Activated T-cell treated with anti-CD3 and anti-CD28 coated beads, Interleukin-2, amount 50 U/mL, for 1 hour (primary cell): ENCODE measurements at regions not wholly inside any gene's neighbourhood (a gene's known extent, or its start where the extent isn't known, plus 50 kb on each side); places are given as distances from the start of the nearest gene placed in this dataset.
A peak's percentile ranks its signal among the peaks of the same experiment; 100 is the strongest.

Experiments
- DNase-seq: peaks from one replicate; pipeline ENCODE4 v3.0.0-alpha.2; 2020

DNA sequence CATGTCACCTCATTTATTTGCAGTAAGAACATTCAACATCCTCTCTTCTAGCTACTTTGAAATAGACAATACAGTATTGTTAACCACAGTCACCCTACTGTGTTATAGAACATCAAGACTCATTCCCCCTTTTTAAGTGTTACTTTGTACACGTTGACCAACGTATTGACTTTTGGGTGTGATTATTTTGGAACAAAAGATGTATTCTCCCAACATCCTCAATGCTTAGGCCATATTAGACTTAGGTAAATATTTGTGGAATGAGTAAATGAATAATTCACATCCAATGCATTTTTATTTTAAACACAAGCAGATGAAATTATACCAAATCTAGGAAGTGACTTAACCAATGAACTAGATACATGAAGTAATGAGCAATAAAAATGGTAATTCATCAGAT is 296.6 kb downstream of the CHRM3 start:
- no peak for DNase-seq

DNA sequence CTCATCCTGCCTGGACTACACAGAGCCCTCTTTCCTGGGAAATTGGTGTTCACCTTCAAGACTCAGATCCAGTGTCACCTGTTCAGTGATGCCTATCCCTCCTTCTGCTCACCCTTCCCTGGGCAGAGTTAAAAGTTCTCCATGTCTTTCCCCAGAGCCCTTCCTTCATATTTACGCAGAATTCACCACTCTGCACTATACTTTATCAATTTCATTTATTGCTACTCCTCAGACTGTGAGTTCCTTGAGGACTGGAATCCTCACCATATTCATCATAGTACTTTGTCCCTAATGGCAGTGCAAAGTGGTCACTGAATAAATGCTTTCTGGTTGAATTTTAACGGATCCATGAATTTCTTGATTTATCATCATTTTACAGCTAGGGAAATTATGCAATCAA is 300.0 kb downstream of the CHRM3 start:
- no peak for DNase-seq

DNA sequence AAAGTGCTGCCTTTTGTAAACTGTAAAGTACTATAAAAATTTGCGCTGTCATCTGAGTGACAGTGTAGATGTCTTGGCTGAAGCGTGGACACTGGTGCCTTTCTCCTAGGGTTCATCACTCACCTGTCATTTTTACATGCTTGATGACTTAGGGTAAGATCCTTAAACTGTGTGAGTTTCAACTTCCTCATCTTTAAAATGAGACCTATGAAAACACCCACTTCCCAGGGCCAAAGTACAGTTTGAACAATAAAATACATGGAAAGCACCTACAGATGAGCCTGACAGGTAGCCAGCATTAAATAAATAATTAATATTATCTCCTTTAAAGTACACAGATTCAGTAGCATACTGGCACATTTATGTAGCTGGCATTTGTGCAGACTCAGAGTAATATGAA is 309.9 kb downstream of the CHRM3 start:
- DNase-seq, result no peak

DNA sequence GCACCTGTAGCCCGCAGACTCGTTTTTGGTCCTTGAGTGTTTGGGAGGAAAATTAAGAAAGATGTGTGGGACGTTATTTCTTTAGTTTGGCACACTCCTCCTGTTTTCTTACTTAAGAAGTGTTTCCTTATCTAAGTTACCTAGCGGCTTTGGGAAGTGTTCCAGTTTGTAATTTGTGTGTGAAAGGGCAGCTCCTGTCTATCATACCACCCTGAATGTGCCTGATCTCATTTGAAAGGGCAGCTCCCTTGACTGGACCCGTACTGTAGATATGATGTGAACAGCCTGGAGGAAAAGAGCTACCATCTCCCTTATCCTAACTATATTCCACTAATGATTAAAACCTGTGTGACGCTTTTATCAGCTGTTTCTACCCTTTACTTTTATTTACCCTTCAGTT is 314.3 kb downstream of the CHRM3 start:
- DNase-seq, result no peak

DNA sequence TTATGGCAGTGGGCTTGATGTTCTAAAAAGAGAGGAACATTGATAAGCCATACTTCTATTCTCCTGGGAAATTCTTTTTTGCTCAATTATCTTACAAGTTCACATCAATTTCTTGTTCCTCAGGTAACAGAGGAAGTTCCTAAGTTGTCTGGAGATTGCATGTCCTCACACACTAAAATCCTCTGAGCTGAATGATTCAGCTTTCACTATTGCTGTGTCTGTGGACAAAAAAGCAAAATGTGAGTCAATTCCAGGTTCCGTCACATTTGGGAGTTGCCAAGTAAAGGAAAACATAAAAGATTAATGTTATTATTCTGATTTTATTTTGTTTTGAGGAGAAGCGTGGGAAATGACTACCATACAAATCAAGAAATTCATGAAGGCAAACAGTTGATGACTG is 316.7 kb downstream of the CHRM3 start:
- DNase-seq, result no peak

DNA sequence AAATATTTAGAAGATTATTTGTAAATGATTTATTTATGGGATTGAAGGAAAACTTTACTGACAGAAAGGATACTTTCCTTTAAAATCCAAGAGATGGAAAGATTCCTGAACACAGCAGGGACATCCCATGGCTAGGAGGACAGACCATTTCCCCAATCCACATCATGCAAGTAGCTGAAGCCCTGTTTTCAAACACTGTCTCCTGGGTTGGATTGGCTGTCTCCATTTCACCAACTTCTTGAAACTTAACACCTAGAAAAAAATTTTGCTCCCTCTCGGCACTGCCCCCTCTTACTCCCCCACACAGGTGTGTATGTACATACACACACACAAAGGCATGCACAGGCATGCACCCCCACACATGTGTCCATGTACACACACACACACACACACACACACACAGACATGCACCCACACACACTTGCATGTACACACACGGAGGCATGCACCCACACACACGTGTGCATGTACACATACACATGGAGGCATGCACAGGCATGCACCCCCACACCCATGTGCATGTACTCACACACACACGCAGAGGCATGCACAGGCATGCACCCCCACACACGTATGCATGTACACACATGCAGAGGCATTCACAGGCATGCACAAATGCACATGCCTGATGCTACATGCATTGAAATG is 320.0 kb downstream of the CHRM3 start:
- no peak for DNase-seq

DNA sequence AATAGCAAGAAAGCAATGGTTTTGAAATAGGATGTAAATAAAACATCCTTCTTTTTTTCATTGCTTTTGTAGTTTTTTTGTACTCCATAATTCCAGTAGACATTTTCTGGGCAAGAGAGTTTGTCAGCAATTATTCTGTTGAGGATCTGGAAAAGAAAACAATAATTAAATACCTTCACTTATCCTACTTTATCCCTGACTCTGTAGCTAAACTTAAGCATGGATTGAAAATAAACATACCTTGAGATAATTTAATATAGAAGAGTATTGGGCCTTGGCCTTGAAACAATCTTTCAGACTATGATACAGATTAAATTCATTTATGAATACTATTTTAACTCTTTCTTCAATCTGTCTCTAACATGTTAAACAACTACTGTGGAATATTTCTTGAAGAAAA is 321.2 kb downstream of the CHRM3 start:
- no peak for DNase-seq

DNA sequence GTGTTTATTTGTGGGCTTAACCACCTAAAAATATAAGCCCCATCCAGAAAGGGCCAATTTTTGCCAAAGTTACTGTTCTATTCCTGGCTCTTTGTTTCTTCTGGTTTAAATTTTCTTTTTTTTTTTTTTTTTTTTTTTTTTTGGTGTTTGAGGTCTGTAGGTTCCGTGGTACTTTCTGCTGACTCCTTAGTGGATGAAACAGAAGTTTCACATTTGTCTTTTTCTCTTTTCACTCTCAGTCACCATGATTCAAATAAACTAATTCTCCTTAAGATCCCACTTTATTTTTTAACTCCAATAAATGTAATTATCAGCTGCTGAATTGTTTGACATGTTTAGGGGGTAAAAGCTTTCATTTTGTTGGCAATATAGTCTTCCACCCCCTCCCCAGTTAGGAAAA is 322.3 kb downstream of the CHRM3 start:
- no peak for DNase-seq

DNA sequence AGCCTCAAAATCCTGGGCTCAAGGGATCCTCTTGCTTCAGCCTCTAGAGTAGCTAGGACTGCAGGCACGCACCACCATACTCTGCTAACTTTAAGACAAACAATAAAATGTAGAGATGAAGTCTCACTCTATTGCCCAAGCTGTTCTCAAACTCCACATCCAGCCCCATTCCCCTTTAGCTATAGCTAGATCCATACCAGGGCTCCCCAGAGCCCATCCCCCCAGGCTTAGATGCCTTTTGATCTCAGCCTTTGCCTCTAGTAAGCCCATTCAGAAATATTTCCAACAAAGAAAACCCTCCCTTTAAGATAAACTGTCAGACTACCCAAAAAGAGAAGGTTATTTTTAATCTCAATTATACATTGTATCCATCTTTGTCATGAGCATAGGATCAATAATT is 325.4 kb downstream of the CHRM3 start:
- no peak for DNase-seq

DNA sequence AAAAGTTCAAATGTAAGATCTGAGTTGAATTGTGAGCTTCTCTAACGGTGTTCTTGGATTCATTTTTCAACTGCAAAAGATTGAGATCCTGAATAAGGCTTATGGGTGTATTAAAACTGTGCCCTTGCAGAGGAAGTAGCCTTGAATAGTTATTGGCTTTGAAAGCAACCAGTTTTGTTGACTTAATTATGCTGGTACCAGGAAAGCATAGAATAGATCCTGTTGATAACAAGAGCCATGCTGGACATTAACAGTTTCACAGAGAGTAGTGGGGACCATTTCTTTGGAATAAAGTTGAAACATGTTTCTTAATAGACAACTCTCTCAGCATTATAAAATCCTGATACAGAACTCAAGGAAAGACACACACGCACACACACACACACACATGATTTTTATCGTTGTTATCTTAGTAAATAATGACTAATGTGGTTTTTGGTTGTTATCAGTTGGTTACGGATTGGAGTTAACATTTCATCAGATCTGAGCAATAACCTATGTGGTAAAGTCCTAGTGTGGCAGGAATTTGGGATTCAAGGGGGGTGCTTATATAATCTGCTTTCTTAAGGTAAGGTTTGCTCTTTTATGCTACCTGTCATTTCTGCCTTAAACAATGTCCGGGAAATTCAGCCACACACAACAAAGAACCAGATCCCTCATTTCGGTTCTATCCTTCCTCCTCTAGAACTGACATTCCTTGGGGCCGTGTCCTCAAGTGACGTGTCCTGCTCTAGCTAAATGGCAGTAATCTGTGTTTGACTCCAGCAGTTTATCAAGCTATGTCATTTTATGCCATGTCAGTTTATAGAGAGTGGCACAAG is 330.9 kb downstream of the CHRM3 start:
- DNase-seq, result no peak

DNA sequence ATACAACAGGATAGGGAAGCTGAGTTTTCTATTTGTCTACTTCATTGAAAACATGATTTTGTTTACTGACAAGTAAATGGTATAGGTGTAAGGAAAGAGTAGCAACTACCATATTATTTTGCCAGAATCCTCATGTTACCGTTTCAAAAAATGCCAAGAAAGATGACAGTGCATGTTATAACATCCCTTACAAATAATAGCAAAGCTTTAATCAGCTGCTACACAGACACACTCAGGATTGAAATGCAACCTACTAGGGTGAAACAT is 331.5 kb downstream of the CHRM3 start:
- DNase-seq, result no peak

DNA sequence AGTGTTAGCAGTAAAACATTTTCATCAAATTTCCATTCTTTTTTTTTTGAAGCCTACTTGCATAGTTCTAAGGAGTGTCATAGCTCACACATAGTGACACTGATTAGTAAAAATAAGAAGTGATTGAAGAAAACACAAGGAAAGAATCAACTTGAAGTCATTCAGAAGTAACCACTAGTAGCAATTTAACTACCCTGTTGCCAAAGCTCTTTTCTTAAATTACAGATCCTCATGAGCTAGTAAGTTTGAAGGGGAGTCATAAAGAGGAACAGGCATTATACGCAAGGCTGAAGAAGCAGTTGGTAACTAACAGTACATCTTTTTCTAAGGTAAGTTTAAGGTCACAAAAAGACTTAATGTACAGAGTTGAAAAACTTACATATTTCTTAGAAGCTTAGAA is 332.2 kb downstream of the CHRM3 start:
- DNase-seq, result no peak

DNA sequence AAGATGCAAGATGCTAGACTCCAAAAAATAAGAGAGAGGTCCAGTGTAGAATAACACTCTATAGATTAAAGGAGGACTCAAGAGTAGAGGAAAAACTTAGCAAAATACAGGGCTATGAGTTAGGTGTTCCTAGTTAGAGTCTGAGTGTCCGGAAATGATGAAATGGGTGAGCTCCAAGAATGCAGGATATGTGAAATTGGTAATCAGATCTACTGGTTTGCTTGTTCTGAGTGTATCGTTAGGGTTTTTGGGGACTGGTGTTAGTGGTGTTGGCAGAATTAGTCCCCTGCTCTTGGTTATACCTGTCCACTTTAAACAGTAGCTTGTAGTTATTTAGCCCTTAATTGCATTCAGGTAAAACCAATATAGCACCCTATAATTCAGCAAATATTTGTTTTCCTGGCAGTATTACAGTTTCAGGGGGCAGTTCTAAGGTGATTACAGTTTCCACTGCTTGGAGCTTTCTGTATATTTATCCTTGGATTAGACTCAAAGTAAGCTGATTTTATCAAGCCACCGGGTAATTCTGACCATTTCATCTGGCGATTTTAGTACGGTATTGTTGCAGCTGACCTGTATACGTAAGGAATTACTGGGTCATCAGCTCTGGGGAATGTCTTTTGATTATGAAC is 332.7 kb downstream of the CHRM3 start:
- no peak for DNase-seq

DNA sequence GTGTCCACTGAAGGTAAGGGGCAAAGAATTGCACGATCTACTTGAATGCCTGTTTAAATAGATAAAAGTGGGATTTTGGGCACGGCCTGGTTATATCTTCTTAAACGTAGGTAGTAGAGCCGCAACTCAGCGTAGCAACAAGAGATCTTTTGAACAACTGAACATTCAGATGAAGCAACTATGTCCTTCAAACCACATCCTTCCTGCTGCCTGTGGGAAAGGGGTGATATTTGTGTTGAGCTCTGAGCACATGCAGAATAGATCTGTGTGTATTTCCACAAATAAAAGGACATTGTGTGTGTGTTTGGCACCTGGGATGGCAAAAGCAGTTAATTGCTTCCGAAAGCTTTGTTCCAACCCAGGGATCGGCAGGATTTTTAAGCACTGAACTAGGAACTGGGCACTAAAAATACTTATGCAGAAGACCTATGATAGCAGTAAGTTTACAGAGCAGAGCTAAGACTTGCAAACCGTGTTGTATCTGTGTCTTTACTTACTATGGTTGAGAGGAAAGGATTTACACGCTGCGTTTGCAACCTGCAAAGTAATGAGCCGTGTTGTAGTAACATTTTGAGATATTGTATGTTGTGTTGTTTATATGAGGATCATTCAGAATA is 333.4 kb downstream of the CHRM3 start:
- peak; percentile 24 for DNase-seq

DNA sequence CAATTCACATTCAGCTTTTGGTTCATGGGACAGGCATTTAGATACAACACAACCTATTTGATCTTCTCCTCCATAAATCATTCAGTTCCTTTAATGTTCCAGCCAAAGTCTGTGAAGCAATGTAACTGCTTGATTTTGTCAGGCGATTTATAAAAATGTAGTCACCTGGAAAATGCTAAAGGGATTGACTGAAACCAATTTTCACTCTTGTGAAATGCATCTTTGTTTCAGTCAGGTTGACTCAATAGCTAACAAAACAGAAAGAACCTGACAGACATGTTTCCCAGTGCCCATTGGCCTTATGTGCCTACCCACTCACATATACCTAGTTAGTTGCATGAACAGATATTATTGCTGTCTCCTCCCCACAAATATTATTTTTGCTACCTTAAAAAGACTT is 335.7 kb downstream of the CHRM3 start:
- no peak for DNase-seq

DNA sequence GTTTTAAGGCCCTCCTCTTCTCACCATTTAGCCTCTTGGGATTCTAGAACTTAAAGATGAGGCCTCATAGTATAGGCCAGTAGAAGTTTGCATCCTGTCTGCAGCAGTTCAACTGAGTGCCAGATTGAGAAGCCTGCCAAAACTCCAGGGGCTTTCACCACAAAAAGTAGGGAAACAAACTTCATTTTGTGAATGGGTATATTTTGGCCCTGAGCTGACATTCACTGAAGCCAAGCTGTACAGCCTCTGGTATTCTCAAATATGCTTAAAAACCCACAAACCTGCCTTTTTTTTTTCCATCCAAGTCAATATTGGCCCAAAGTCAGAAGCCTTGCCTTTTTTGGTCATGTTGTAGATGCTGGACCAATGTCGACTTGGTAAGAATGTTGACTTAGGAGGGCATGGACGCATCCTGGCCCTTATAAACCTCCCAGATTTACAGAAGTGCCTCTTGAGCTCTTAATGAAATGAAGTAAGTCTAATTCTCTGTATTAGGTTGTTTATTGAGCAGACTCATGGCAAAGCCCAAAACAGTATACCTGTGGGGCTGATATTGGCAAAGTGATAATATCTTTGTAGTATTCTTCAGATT is 337.5 kb downstream of the CHRM3 start:
- no peak for DNase-seq

DNA sequence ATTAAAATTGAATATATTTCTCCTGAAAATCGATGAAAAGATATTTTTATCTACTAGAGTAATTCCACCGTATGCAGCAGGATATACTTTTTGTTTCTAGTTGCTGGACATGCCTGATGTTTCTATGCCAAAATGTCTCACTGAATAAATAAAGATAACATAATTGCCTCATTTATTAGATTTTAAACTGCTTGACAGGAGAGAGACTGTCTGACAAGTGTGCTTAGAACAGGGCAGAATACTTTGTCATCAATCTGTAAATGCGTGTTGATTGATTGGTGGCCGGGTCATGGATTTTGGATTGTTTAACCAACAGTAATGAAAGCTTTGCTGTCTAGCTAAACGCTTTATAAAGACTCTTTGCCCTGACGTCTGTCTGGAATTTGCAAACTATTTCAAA is 339.0 kb downstream of the CHRM3 start:
- no peak for DNase-seq

DNA sequence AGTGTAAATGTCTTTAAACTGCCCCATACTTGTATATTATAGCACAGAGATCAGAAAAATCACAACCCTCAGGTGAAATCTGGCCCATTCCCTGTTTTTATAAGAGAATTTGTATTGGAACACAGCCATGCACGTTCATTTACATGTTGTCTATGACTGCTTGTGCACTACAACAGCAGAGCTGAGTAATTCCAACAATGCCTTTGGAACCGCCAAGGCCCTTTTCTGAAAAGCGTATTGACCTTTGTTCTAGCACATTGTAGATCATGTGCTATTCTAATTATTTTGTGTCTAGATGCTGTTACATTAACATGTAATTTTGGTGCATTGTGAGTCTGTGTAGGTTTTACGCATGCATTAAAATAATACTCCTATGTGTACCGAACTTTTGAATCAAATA is 339.6 kb downstream of the CHRM3 start:
- no peak for DNase-seq

DNA sequence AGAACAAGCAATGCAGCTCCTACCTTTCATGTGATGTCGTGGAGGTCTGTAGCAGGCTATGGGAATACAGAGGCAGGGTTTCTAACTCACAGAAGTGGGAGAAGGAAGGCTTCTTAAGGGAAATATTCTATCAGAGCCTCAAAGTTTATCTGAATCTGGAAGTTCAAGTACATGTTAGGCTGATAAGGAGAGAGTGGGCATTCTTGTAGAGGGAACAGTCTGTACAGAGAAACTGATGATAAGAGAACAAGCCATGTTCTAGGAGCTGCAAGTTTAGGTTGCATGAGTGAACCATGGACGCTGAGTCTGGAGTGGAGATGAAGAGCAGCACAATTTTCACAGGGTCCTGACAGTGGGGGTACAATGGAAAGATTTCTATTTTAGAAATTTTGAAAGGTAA is 344.0 kb downstream of the CHRM3 start:
- DNase-seq, result no peak

DNA sequence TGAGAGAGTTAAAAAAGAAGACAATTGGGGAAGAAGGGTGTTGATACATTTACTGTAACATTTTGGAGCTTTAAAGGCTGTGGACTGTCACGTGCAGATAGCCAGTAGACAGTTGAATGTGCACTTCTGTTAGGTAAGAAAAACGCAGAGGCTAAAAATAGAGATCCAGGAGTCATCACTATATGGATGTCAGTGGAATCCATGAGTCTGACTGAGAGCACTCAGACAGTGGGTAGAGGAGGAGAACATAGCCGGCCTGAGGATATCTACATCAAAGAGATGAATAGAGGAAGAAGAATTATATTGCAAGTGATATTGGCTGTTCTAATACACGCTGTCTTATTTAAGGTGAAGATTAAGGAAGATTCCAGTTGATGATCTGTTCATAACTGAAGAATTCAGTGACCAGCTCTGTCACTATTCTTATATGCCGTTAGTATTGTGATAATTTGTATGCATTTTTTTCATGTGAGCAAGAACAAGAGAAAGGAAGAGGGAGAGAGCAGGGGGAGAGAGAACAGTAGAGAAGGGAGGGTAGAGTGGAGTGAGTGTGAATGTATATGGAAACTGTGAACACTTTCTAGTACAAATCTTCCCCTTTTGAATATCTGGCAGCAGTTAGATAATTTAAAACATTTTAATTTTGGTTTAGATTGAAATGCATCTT is 344.8 kb downstream of the CHRM3 start:
- DNase-seq, result no peak

DNA sequence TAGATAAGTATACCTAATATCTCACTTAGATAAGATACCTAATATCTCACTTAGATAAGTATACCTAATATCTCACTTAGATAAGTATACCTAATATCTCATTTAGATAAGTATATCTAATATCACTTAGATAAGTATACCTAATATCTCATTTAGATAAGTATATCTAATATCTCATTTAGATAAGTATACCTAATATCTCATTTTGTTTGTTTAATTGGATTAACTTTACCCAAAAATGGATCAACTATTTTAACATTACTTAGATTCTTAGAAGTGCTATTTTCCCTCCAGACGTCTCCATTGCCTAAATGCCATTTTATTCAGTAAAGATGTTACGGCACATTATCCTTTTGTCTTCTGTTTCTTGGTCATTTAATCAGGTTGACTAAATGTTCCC is 346.4 kb downstream of the CHRM3 start:
- DNase-seq, result no peak

DNA sequence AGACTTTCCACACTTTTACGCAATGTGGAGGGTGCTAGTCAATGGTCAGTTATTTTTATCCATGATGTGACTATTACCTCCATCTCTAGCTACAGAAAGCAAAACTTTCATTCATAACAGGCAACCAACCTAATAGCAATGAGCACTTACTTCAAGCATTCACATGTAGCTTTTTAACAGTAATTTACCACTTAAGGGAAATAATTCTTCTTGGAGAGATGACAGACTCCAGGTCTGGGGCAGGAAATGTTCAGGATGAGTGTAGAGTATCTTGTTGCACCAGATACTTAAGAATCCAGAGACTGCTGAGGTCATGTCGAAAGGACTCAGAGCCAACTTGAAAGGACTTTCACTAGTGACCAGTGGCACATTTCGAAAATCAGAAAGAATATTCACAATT is 347.6 kb downstream of the CHRM3 start:
- no peak for DNase-seq

DNA sequence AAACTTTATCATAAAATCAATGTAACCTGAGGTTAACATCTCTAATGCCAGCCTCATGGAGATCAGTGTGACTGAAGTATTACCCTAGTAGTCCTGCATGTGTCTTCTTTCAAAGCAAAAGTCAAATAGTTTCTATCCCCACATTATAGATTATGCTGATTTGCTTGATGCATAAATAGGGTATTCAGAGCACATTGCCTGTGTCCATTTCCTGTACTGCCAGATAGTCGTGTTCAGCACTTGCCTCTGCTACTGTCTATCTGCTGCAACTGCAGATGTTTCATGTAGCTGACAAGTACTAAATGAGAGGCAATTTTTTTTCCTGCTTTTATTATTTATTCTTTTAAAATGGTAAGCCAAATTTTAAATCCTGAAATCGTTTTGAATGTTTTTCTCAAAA is 348.7 kb downstream of the CHRM3 start:
- no peak for DNase-seq
